Gastrocnemius medialis (tissue), 4 donors: ENCODE measurements at regions not wholly inside any gene's neighbourhood (a gene's known extent, or its start where the extent isn't known, plus 50 kb on each side); places are given as distances from the start of the nearest gene placed in this dataset.

Experiments
- POLR2A ChIP-seq, 2 donors: fragments of 450-650 bp; IDR thresholded peaks; one replicate each; pipeline ENCODE4 v1.6.1; 2017; ENCODE audit warnings: antibody characterized with exemption in 2 of 2, mild to moderate bottlenecking in 2 of 2, moderate library complexity in 2 of 2
- TF ChIP-seq, protein P1 (sequence below), 5 experiments: fragments of 450-650 bp in 3 of 5; fragments of 200-600 bp in 2 of 5; sonication (generic) in 2 of 5; IDR thresholded peaks in 4 of 5; conservative IDR thresholded peaks in 1 of 5; 1 replicate in 4 of 5; 2 replicates in 1 of 5; pipeline ENCODE4 v1.5.1; 2016 to 2019; ENCODE audit warnings: antibody characterized with exemption in 5 of 5, mild to moderate bottlenecking in 3 of 5, moderate library complexity in 3 of 5

GRCh38 chr20:40970218-40970617, 58.4 kb upstream of the TOP1 start:
- TF ChIP-seq, protein P1, sequence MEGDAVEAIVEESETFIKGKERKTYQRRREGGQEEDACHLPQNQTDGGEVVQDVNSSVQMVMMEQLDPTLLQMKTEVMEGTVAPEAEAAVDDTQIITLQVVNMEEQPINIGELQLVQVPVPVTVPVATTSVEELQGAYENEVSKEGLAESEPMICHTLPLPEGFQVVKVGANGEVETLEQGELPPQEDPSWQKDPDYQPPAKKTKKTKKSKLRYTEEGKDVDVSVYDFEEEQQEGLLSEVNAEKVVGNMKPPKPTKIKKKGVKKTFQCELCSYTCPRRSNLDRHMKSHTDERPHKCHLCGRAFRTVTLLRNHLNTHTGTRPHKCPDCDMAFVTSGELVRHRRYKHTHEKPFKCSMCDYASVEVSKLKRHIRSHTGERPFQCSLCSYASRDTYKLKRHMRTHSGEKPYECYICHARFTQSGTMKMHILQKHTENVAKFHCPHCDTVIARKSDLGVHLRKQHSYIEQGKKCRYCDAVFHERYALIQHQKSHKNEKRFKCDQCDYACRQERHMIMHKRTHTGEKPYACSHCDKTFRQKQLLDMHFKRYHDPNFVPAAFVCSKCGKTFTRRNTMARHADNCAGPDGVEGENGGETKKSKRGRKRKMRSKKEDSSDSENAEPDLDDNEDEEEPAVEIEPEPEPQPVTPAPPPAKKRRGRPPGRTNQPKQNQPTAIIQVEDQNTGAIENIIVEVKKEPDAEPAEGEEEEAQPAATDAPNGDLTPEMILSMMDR (IDR thresholded peaks at IDR 0.05 in 4 of 5, conservative IDR thresholded peaks at IDR 0.05 in 1 of 5), result no peak
- no peak for TF ChIP-seq POLR2A (IDR thresholded peaks at IDR 0.05)
